HG02981 (cell line): ENCODE measurements at regions not wholly inside any gene's neighbourhood (a gene's known extent, or its start where the extent isn't known, plus 50 kb on each side); places are given as distances from the start of the nearest gene placed in this dataset.
"Not testable (repeated sequence)": the region's sequence is repeated elsewhere in the genome, so short reads cannot be mapped to it uniquely, and the experiment has no call there.

Experiments
- ATAC-seq: cut with Tn5 transposase; IDR thresholded peaks from one replicate; pipeline ENCODE4 v1.9.1; 2021; ENCODE audit warnings: mild to moderate bottlenecking, moderate library complexity; ENCODE audit not compliant: unreplicated experiment

- ATAC-seq: no peak
These were observed 81.4 kb upstream of the RPS6KA2 start for GRCh38 chr6:166708460-166708859.

GRCh38 chr6:166707045-166707444, 80.0 kb upstream of the RPS6KA2 start:
- ATAC-seq: peak; percentile 66

GRCh38 chr6:166705069-166705468, 78.0 kb upstream of the RPS6KA2 start:
- ATAC-seq: no peak

- ATAC-seq: no peak
These were observed 77.1 kb upstream of the RPS6KA2 start for GRCh38 chr6:166704171-166704570.

- no peak for ATAC-seq
These were observed 76.2 kb upstream of the RPS6KA2 start for GRCh38 chr6:166703149-166703710.

- not testable (repeated sequence) for ATAC-seq
These were observed 74.4 kb upstream of the RPS6KA2 start for GRCh38 chr6:166701424-166701823.

- not testable (repeated sequence) for ATAC-seq
These were observed 73.8 kb upstream of the RPS6KA2 start for GRCh38 chr6:166700871-166701270.

GRCh38 chr6:166697113-166697512, 70.1 kb upstream of the RPS6KA2 start:
- peak; percentile 85 for ATAC-seq

GRCh38 chr6:166693880-166694279, 66.8 kb upstream of the RPS6KA2 start:
- ATAC-seq: no peak

GRCh38 chr6:166692723-166693302, 65.8 kb upstream of the RPS6KA2 start:
- no peak for ATAC-seq

GRCh38 chr6:166691746-166692145, 64.7 kb upstream of the RPS6KA2 start:
- no peak for ATAC-seq

- ATAC-seq: no peak
These were observed 64.1 kb upstream of the RPS6KA2 start for GRCh38 chr6:166691199-166691598.

GRCh38 chr6:166689687-166690086, 62.6 kb upstream of the RPS6KA2 start:
- ATAC-seq: no peak

- ATAC-seq: no peak
These were observed 61.9 kb upstream of the RPS6KA2 start for GRCh38 chr6:166688901-166689300.

- ATAC-seq: no peak
These were observed 60.8 kb upstream of the RPS6KA2 start for GRCh38 chr6:166687879-166688205.

- ATAC-seq: no peak
These were observed 60.2 kb upstream of the RPS6KA2 start for GRCh38 chr6:166687070-166687878.

- ATAC-seq: no peak
These were observed 59.3 kb upstream of the RPS6KA2 start for GRCh38 chr6:166686317-166686716.

- ATAC-seq: no peak
These were observed 57.8 kb upstream of the RPS6KA2 start for GRCh38 chr6:166684866-166685265.

- ATAC-seq: no peak
These were observed 57.1 kb upstream of the RPS6KA2 start for GRCh38 chr6:166684170-166684569.

- ATAC-seq: no peak
These were observed 56.4 kb upstream of the RPS6KA2 start for GRCh38 chr6:166683477-166683876.

- no peak for ATAC-seq
These were observed 52.5 kb upstream of the RPS6KA2 start for GRCh38 chr6:166679566-166679965.

- ATAC-seq: no peak
These were observed 51.4 kb upstream of the RPS6KA2 start for GRCh38 chr6:166678426-166678825.
